GDM1 (cell line): ENCODE measurements at regions not wholly inside any gene's neighbourhood (a gene's known extent, or its start where the extent isn't known, plus 50 kb on each side); places are given as distances from the start of the nearest gene placed in this dataset.

Experiments used
- DNase-seq: peaks from one replicate; lab custom pipeline; 2025; lab: John Stamatoyannopoulos, UW

- DNase-seq: no peak
These were observed 60.3 kb upstream of the CALM2 start for GRCh38 chr2:47236503-47237215.

- DNase-seq: no peak
These were observed 58.8 kb upstream of the CALM2 start for GRCh38 chr2:47235132-47235531.

GRCh38 chr2:47234456-47234855 lies 58.1 kb upstream of the CALM2 start:
- DNase-seq: no peak

GRCh38 chr2:47232738-47233415 lies 56.6 kb upstream of the CALM2 start:
- DNase-seq: no peak

GRCh38 chr2:47230418-47230817 lies 54.1 kb upstream of the CALM2 start:
- DNase-seq: no peak

- DNase-seq: no peak
These were observed 51.4 kb upstream of the CALM2 start for GRCh38 chr2:47227532-47228279.

GRCh38 chr2:47226923-47227220 lies 50.6 kb upstream of the CALM2 start:
- no peak for DNase-seq

GRCh38 chr2:47226132-47226922 lies 50.0 kb upstream of the CALM2 start:
- DNase-seq: no peak
